RWPE1 (cell line): ENCODE measurements at regions not wholly inside any gene's neighbourhood (a gene's known extent, or its start where the extent isn't known, plus 50 kb on each side); places are given as distances from the start of the nearest gene placed in this dataset.
"Not testable (repeated sequence)": the region's sequence is repeated elsewhere in the genome, so short reads cannot be mapped to it uniquely, and the experiment has no call there.

Source experiments
- CTCF ChIA-PET: fragments of 350-600 bp; sonication (Branson Sonifier 250); formaldehyde crosslinking; extraction: SDS; loops from one replicate; lab custom pipeline; 2021; lab: Yijun Ruan, JAX
- POLR2A ChIA-PET: fragments of 400-600 bp; formaldehyde crosslinking; extraction: SDS; loops from one replicate; lab custom pipeline; 2020; ENCODE audit warnings: antibody characterized with exemption; ENCODE audit not compliant: low non-redundant PET; lab: Yijun Ruan, JAX
- DNase-seq: peaks from one replicate; pipeline ENCODE4 v3.0.0; 2012; ENCODE audit warnings: low spot score
- H3K27ac ChIP-seq: fragments of 450-650 bp; 2 replicates; pipeline ENCODE4 v1.5.1; 2017
- TF ChIP-seq, protein P1 (sequence below): fragments of 450-650 bp; conservative IDR thresholded peaks from 2 replicates; pipeline ENCODE4 v1.5.1; 2017; ENCODE audit warnings: low read depth, mild to moderate bottlenecking

DNA sequence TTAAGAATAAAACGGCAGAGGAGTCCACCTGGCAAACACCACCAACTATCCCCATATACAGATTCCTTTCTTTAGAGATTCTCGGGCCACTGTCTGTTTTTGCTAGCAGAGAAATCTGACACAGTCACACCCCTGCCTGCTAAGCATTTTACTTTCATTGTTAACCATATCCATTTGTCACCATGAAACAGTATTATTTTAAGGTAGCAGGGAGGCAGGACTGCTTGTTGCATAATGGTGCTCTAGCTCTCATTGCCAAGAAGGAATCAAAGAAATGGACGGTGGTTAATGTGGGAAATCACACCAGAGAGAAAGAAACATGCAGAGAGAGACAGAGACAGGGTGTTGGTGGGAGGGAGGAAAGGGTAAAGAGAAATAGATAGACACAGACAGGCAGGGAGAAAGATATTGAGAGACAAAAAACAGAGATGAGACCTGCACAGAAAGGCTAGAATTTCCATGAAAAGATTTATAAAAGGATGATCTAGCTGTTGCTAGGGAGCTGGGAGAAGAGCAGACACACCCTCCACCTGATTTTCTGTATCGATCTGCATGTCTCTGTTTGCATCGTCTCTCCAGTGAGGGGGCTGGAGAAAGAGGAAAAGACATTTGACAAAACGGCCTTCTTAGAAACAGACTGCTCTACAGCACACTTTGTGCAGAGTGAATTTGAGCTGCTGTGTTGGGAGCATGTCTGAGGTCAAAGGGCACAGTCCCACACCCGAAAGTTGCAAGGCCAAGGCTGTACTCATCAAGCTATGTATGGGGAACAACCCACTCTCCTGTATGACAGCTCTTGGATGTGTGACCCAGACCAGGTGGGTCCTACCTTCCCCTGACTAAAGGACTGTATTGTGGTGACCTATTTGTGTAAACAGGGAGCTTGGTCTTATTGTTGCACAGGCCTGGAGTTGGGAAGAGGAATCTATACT, 303.1 kb downstream of the FZD1 start:
- POLR2A ChIA-PET: no interaction called here
- H3K27ac ChIP-seq: no peak overlapping the region
- CTCF ChIA-PET: no interaction called here

DNA sequence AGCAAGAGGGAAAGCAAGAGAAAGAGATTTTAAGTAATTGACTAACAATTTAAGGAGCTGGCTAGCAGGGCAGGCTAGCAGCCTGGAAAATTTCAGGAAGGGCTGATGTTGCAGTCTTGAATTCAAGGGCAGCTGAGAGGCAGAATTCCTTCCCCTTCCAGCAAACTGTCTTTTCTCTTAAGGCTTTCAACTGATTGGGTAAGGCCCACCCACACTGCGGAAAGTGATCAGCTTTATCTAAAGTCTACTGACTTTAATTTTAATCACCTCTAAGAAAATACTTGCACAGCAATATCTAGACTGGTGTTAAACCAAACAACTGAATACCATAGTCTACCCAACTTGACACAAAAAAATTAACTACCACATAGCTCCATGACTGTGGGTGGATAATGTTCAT, 303.9 kb downstream of the FZD1 start:
- DNase-seq: no peak
- POLR2A ChIA-PET: no interaction called here
- CTCF ChIA-PET: no interaction called here
- no peak overlapping the region for H3K27ac ChIP-seq
- TF ChIP-seq, protein P1, sequence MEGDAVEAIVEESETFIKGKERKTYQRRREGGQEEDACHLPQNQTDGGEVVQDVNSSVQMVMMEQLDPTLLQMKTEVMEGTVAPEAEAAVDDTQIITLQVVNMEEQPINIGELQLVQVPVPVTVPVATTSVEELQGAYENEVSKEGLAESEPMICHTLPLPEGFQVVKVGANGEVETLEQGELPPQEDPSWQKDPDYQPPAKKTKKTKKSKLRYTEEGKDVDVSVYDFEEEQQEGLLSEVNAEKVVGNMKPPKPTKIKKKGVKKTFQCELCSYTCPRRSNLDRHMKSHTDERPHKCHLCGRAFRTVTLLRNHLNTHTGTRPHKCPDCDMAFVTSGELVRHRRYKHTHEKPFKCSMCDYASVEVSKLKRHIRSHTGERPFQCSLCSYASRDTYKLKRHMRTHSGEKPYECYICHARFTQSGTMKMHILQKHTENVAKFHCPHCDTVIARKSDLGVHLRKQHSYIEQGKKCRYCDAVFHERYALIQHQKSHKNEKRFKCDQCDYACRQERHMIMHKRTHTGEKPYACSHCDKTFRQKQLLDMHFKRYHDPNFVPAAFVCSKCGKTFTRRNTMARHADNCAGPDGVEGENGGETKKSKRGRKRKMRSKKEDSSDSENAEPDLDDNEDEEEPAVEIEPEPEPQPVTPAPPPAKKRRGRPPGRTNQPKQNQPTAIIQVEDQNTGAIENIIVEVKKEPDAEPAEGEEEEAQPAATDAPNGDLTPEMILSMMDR: no peak

More for the DNA sequence above, 303.1 kb downstream of the FZD1 start:
- no peak for DNase-seq
- TF ChIP-seq, protein P1: no peak

GRCh38 chr7:91569728-91570457, 305.7 kb downstream of the FZD1 start:
- ChIA-PET POLR2A (no interaction called here), CTCF (interaction anchor here (0.6 to 1.0 kb wide), 2 partner anchors 10 to 589 kb away, joined by 3 to 5 read pairs; no protein-coding TSS in a partner anchor)
- no peak for DNase-seq
- no peak overlapping the region for H3K27ac ChIP-seq
- TF ChIP-seq, protein P1: no peak

- H3K27ac ChIP-seq: no peak overlapping the region
- ChIA-PET CTCF (interaction anchor here (0.6 to 1.0 kb wide), 2 partner anchors 10 to 590 kb away, joined by 3 to 5 read pairs; no protein-coding TSS in a partner anchor), POLR2A (no interaction called here)
- DNase-seq: no peak
- TF ChIP-seq, protein P1: no peak
Measured at GRCh38 chr7:91570560-91570959, 306.3 kb downstream of the FZD1 start.

DNA sequence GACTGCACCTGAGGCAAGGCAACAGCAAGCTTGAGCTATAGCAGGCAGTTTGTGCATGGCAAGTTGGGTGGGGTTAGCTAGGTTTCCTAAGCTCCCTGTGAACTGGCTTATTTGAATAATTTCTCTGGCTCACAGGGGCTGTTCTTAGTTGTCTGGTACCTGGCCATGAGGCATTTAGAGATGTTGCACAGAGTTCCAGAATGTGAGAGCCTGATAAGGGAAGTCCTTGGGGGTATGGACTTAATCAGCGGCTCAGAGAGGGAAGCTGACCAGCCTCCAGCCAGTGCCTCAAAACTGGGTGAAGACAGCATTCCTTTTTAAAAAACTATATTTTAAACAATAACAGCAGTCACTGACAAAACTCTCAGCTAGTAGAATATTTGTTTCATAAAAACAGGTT, 307.4 kb downstream of the FZD1 start:
- ChIA-PET POLR2A (no interaction called here), CTCF (interaction anchor here (0.7 kb wide), 1 partner anchor 120 kb away, joined by 3 read pairs; no protein-coding TSS in a partner anchor)
- DNase-seq: no peak
- H3K27ac ChIP-seq: no peak overlapping the region
- TF ChIP-seq, protein P1: no peak

GRCh38 chr7:91573405-91573804, 307.1 kb downstream of the MTERF1 start:
- no peak overlapping the region for H3K27ac ChIP-seq
- CTCF ChIA-PET: interaction anchor here (0.7 kb wide), 1 partner anchor 77 kb away, joined by 3 read pairs; no protein-coding TSS in a partner anchor
- no peak for DNase-seq
- TF ChIP-seq, protein P1: no peak
- POLR2A ChIA-PET: no interaction called here

GRCh38 chr7:91576459-91576858, 304.0 kb downstream of the MTERF1 start:
- POLR2A ChIA-PET: not testable (repeated sequence)

More at GRCh38 chr7:91576459-91576858, 304.0 kb downstream of the MTERF1 start:
- DNase-seq, H3K27ac ChIP-seq: not testable (repeated sequence)
- CTCF ChIA-PET: interaction anchor here (0.7 kb wide), 1 partner anchor 1867 kb away, joined by 3 read pairs; no protein-coding TSS in a partner anchor
